ENCODE measurements at regions not wholly inside any gene's neighbourhood (a gene's known extent, or its start where the extent isn't known, plus 50 kb on each side); places are given as distances from the start of the nearest gene placed in this dataset.
"Not testable (repeated sequence)": the region's sequence is repeated elsewhere in the genome, so short reads cannot be mapped to it uniquely, and the experiment has no call there.

GRCh38 chrX:1027680-1028079 is 184.8 kb downstream of the CRLF2 start:
- H3K36me3 ChIP-seq (ENCODE audit: insufficient read depth): no peaks in the 10 kb centered on the region
- no peak for DNase-seq (ENCODE audit: extremely low spot score)
- H3K4me3 ChIP-seq (ENCODE audit: low read depth, low read length): no peak overlapping the region
- no peak overlapping the region for H3K27ac ChIP-seq (ENCODE audit: low read depth)
- no peaks in the 10 kb centered on the region for H3K4me1 ChIP-seq (ENCODE audit: insufficient read depth)

- H3K27ac ChIP-seq (ENCODE audit: low read depth): no peak overlapping the region
- 80% methylated on average over 18 of the region's 18 CpGs for WGBS
- no peak for DNase-seq (ENCODE audit: extremely low spot score)
- H3K4me1 ChIP-seq (ENCODE audit: insufficient read depth): no peaks in the 10 kb centered on the region
- H3K36me3 ChIP-seq (ENCODE audit: insufficient read depth): no peaks in the 10 kb centered on the region
- no peak overlapping the region for H3K4me3 ChIP-seq (ENCODE audit: low read depth, low read length)
Observed at GRCh38 chrX:1027133-1027532, 185.3 kb downstream of the CRLF2 start.

- 60% methylated on average over 13 of the region's 13 CpGs for WGBS
- no peak overlapping the region for H3K27ac ChIP-seq (ENCODE audit: low read depth)
- H3K4me1 ChIP-seq (ENCODE audit: insufficient read depth): no peaks in the 10 kb centered on the region
- no peaks in the 10 kb centered on the region for H3K36me3 ChIP-seq (ENCODE audit: insufficient read depth)
- no peak for DNase-seq (ENCODE audit: extremely low spot score)
- no peak overlapping the region for H3K4me3 ChIP-seq (ENCODE audit: low read depth, low read length)
Observed at GRCh38 chrX:1026263-1027015, 186.0 kb downstream of the CRLF2 start.

- DNase-seq (ENCODE audit: extremely low spot score): no peak
- Histone ChIP-seq H3K36me3 (ENCODE audit: insufficient read depth) (no peaks in the 10 kb centered on the region), H3K4me1 (ENCODE audit: insufficient read depth) (no peaks in the 10 kb centered on the region), H3K4me3 (ENCODE audit: low read depth, low read length) (no peak overlapping the region), H3K27ac (ENCODE audit: low read depth) (no peak overlapping the region)
- WGBS: 74% methylated on average over 11 of the region's 11 CpGs
Observed at GRCh38 chrX:1025413-1025812, 187.0 kb downstream of the CRLF2 start.

GRCh38 chrX:1023676-1024075 is 188.8 kb downstream of the CRLF2 start:
- H3K4me3 ChIP-seq (ENCODE audit: low read depth, low read length): no peak overlapping the region
- H3K36me3 ChIP-seq (ENCODE audit: insufficient read depth): no peaks in the 10 kb centered on the region
- WGBS: 57% methylated on average over 12 of the region's 12 CpGs
- no peak for DNase-seq (ENCODE audit: extremely low spot score)
- H3K27ac ChIP-seq (ENCODE audit: low read depth): no peak overlapping the region
- H3K4me1 ChIP-seq (ENCODE audit: insufficient read depth): no peaks in the 10 kb centered on the region

- not testable (repeated sequence) for H3K4me3 ChIP-seq (ENCODE audit: low read depth, low read length); H3K36me3 ChIP-seq (ENCODE audit: insufficient read depth); H3K4me1 ChIP-seq (ENCODE audit: insufficient read depth); DNase-seq (ENCODE audit: extremely low spot score); H3K27ac ChIP-seq (ENCODE audit: low read depth)
- 93% methylated on average over 9 of the region's 9 CpGs for WGBS
Observed at GRCh38 chrX:1021314-1021993, 191.0 kb downstream of the CRLF2 start.

- 95% methylated on average over 3 of the region's 3 CpGs for WGBS
- no peaks in the 10 kb centered on the region for H3K4me1 ChIP-seq (ENCODE audit: insufficient read depth)
- no peak overlapping the region for H3K27ac ChIP-seq (ENCODE audit: low read depth)
Observed at GRCh38 chrX:1020634-1021166, 191.7 kb downstream of the CRLF2 start.

GRCh38 chrX:1016926-1017325 is 195.5 kb downstream of the CRLF2 start:
- DNase-seq (ENCODE audit: extremely low spot score); H3K4me1 ChIP-seq (ENCODE audit: insufficient read depth); H3K4me3 ChIP-seq (ENCODE audit: low read depth, low read length); H3K36me3 ChIP-seq (ENCODE audit: insufficient read depth); H3K27ac ChIP-seq (ENCODE audit: low read depth): not testable (repeated sequence)
- WGBS: 85% methylated on average over 15 of the region's 15 CpGs

More at GRCh38 chrX:1020634-1021166, 191.7 kb downstream of the CRLF2 start:
- H3K36me3 ChIP-seq (ENCODE audit: insufficient read depth): no peaks in the 10 kb centered on the region
- no peak overlapping the region for H3K4me3 ChIP-seq (ENCODE audit: low read depth, low read length)
- no peak for DNase-seq (ENCODE audit: extremely low spot score)

GRCh38 chrX:1016281-1016680 is 196.2 kb downstream of the CRLF2 start:
- H3K36me3 ChIP-seq (ENCODE audit: insufficient read depth); H3K4me3 ChIP-seq (ENCODE audit: low read depth, low read length); DNase-seq (ENCODE audit: extremely low spot score); H3K4me1 ChIP-seq (ENCODE audit: insufficient read depth); H3K27ac ChIP-seq (ENCODE audit: low read depth): not testable (repeated sequence)
- WGBS: 96% methylated on average over 11 of the region's 11 CpGs

GRCh38 chrX:1012678-1013300 is 199.7 kb downstream of the CRLF2 start:
- H3K4me3 ChIP-seq (ENCODE audit: low read depth, low read length): no peak overlapping the region
- WGBS: 87% methylated on average over 16 of the region's 16 CpGs
- no peaks in the 10 kb centered on the region for H3K4me1 ChIP-seq (ENCODE audit: insufficient read depth)
- H3K27ac ChIP-seq (ENCODE audit: low read depth): no peak overlapping the region
- no peaks in the 10 kb centered on the region for H3K36me3 ChIP-seq (ENCODE audit: insufficient read depth)
- no peak for DNase-seq (ENCODE audit: extremely low spot score)

- WGBS: 82% methylated on average over 12 of the region's 12 CpGs
- Histone ChIP-seq H3K27ac (ENCODE audit: low read depth) (no peak overlapping the region), H3K4me1 (ENCODE audit: insufficient read depth) (no peaks in the 10 kb centered on the region), H3K4me3 (ENCODE audit: low read depth, low read length) (no peak overlapping the region), H3K36me3 (ENCODE audit: insufficient read depth) (no peaks in the 10 kb centered on the region)
- DNase-seq (ENCODE audit: extremely low spot score): no peak
Observed at GRCh38 chrX:1011691-1012283, 200.7 kb downstream of the CRLF2 start.

GRCh38 chrX:1009771-1010170 is 202.7 kb downstream of the CRLF2 start:
- Histone ChIP-seq H3K27ac (ENCODE audit: low read depth) (no peak overlapping the region), H3K4me1 (ENCODE audit: insufficient read depth) (no peaks in the 10 kb centered on the region), H3K4me3 (ENCODE audit: low read depth, low read length) (no peak overlapping the region), H3K36me3 (ENCODE audit: insufficient read depth) (no peaks in the 10 kb centered on the region)
- no peak for DNase-seq (ENCODE audit: extremely low spot score)
- 86% methylated on average over 15 of the region's 15 CpGs for WGBS

GRCh38 chrX:1006156-1006730 is 206.2 kb downstream of the CRLF2 start:
- Histone ChIP-seq H3K27ac (ENCODE audit: low read depth) (no peak overlapping the region), H3K4me1 (ENCODE audit: insufficient read depth) (no peaks in the 10 kb centered on the region), H3K36me3 (ENCODE audit: insufficient read depth) (no peaks in the 10 kb centered on the region), H3K4me3 (ENCODE audit: low read depth, low read length) (no peak overlapping the region)
- no peak for DNase-seq (ENCODE audit: extremely low spot score)
- 93% methylated on average over 20 of the region's 20 CpGs for WGBS

All from urinary bladder (tissue), 3 donors.